ENCODE measurements at regions not wholly inside any gene's neighbourhood (a gene's known extent, or its start where the extent isn't known, plus 50 kb on each side); places are given as distances from the start of the nearest gene placed in this dataset.

DNA sequence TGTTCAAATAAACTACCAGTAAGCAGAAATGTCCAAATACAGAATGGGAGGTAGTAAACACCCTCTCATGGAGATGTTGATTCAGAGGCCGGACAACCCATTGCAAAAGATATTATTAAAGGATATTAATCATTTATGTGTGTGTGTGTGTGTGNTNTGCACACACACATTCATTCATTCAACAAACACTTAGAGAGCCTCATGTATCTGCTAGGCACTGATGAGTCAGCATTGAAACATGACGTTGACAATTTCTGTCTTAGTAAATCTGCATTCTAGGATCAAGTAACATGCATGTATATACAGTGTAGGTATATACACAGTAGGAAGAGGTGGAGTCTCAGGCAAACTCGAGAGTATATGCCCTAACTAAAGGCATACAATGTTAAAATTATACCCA is 187.0 kb downstream of the ZNF365 start:
- TF ChIP-seq, protein P1, sequence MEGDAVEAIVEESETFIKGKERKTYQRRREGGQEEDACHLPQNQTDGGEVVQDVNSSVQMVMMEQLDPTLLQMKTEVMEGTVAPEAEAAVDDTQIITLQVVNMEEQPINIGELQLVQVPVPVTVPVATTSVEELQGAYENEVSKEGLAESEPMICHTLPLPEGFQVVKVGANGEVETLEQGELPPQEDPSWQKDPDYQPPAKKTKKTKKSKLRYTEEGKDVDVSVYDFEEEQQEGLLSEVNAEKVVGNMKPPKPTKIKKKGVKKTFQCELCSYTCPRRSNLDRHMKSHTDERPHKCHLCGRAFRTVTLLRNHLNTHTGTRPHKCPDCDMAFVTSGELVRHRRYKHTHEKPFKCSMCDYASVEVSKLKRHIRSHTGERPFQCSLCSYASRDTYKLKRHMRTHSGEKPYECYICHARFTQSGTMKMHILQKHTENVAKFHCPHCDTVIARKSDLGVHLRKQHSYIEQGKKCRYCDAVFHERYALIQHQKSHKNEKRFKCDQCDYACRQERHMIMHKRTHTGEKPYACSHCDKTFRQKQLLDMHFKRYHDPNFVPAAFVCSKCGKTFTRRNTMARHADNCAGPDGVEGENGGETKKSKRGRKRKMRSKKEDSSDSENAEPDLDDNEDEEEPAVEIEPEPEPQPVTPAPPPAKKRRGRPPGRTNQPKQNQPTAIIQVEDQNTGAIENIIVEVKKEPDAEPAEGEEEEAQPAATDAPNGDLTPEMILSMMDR (IDR thresholded peaks at IDR 0.05; ENCODE audit: low read depth, low read length): no peak
- no peak for TF ChIP-seq EZH2phosphoT487 (IDR thresholded peaks at IDR 0.05; ENCODE audit: low read depth)
